ENCODE measurements at regions not wholly inside any gene's neighbourhood (a gene's known extent, or its start where the extent isn't known, plus 50 kb on each side); places are given as distances from the start of the nearest gene placed in this dataset.

DNA sequence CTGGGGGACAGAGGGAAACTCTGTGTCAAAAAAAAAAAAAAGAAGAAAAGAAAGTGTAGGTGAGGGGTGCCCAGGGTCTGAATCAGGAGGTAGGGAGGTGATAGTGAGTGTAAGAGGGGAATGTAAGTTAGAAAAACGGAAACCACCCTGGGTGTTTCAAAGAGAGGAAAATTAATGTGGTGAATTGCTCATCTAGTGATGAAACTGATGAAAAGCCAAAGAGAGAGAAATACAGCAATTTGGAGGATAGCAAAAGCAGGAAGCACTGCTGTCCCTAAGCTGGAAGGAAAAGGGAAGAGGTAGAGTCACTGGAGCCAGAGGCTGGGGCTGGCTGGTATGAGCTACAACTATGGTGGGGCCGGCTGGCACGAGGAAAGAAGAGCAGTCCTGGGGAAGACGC, 85.0 kb upstream of the CEP85L start:
- TF ChIP-seq, protein P1, sequence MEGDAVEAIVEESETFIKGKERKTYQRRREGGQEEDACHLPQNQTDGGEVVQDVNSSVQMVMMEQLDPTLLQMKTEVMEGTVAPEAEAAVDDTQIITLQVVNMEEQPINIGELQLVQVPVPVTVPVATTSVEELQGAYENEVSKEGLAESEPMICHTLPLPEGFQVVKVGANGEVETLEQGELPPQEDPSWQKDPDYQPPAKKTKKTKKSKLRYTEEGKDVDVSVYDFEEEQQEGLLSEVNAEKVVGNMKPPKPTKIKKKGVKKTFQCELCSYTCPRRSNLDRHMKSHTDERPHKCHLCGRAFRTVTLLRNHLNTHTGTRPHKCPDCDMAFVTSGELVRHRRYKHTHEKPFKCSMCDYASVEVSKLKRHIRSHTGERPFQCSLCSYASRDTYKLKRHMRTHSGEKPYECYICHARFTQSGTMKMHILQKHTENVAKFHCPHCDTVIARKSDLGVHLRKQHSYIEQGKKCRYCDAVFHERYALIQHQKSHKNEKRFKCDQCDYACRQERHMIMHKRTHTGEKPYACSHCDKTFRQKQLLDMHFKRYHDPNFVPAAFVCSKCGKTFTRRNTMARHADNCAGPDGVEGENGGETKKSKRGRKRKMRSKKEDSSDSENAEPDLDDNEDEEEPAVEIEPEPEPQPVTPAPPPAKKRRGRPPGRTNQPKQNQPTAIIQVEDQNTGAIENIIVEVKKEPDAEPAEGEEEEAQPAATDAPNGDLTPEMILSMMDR (IDR thresholded peaks at IDR 0.05), result no peak
- no peak for TF ChIP-seq POLR2A (IDR thresholded peaks at IDR 0.05)
